GM12878 (cell line): ENCODE measurements at regions not wholly inside any gene's neighbourhood (a gene's known extent, or its start where the extent isn't known, plus 50 kb on each side); places are given as distances from the start of the nearest gene placed in this dataset.

Experiments
- ATAC-seq: fragments of 200-7000 bp; cut with Tn5 transposase; 3 replicates; pipeline ENCODE4 v1.9.1; 2020; ENCODE audit warnings: mild to moderate bottlenecking, moderate library complexity
- BruUV-seq: library from RNA; stranded (reverse); fragments of 400-500 nt; replicated peaks from 2 replicates; lab custom pipeline; 2021; lab: Mats Ljungman, UMichigan
- CTCF ChIA-PET: fragments of 300-600 bp; sonication (Branson Sonifier 250); formaldehyde crosslinking; extraction: SDS; loops from one replicate; lab custom pipeline; 2021; ENCODE audit warnings: inconsistent platforms; lab: Yijun Ruan, JAX
- POLR2A ChIA-PET: fragments of 350-600 bp; formaldehyde crosslinking; extraction: SDS; loops from one replicate; lab custom pipeline; 2021; ENCODE audit warnings: inconsistent platforms; lab: Charles Lee
- RAD21 ChIA-PET: fragments of 300-600 bp; sonication (Branson Sonifier 250); formaldehyde crosslinking; loops from one replicate; lab custom pipeline; 2023; ENCODE audit warnings: antibody characterized with exemption; ENCODE audit not compliant: unreplicated experiment; lab: Charles Lee
- SMC1A ChIA-PET: fragments of 300-600 bp; sonication (Branson Sonifier 250); formaldehyde crosslinking; loops from one replicate; lab custom pipeline; 2023; ENCODE audit not compliant: unreplicated experiment, uncharacterized antibody; lab: Charles Lee
- DNase-seq: peaks from one replicate; pipeline ENCODE4 v3.0.0-alpha.2; 2011; ENCODE audit warnings: low read depth, low spot score
- FAIRE-seq: peaks from 3 replicates; lab custom pipeline; 2011; peaks lifted over from hg19 to GRCh38; lab: Jason Lieb, UNC
- H2AFZ ChIP-seq: 2 replicates; pipeline ENCODE4 v1.6.0; 2011; ENCODE audit warnings: low read depth, low read length, control low read depth; ENCODE audit not compliant: control insufficient read depth
- H3K27ac ChIP-seq: 2 replicates; pipeline ENCODE4 v1.5.1; 2011; ENCODE audit warnings: control low read depth; ENCODE audit not compliant: control insufficient read depth, insufficient read depth
- H3K27me3 ChIP-seq, 2 experiments: replicated peaks in 1 of 2; 2 replicates each; pipeline versions ENCODE4 v1.6.0 to v1.6.1; 2011; ENCODE audit warnings: low read length in 1 of 2; ENCODE audit not compliant: control insufficient read depth in 2 of 2, insufficient read depth in 2 of 2
- H3K36me3 ChIP-seq, 2 experiments: 2 replicates each; pipeline ENCODE4 v1.5.1; 2011; ENCODE audit warnings: low read length in 1 of 2; ENCODE audit not compliant: control insufficient read depth in 2 of 2, insufficient read depth in 2 of 2
- H3K4me1 ChIP-seq: 2 replicates; pipeline ENCODE4 v1.6.1; 2011; ENCODE audit warnings: mild to moderate bottlenecking, low read length, moderate library complexity, mixed read lengths; ENCODE audit not compliant: control insufficient read depth, insufficient read depth
- H3K4me2 ChIP-seq: 2 replicates; pipeline ENCODE4 v1.6.0; 2011; ENCODE audit warnings: control low read depth; ENCODE audit not compliant: control insufficient read depth, insufficient read depth
- H3K4me3 ChIP-seq: fragments of 200-600 bp; sonication (generic); 2 replicates; pipeline ENCODE4 v1.5.1; 2016
- H3K79me2 ChIP-seq: 2 replicates; pipeline ENCODE4 v1.6.0; 2011; ENCODE audit warnings: low read length; ENCODE audit not compliant: control insufficient read depth, insufficient read depth
- H3K9ac ChIP-seq: 2 replicates; pipeline ENCODE4 v1.8.0; 2011; ENCODE audit warnings: low read length, control low read depth, mixed read lengths; ENCODE audit not compliant: control insufficient read depth, insufficient read depth
- H3K9me3 ChIP-seq: replicated peaks from 3 replicates; pipeline ENCODE4 v1.5.1; 2011; ENCODE audit warnings: mild to moderate bottlenecking, low read length; ENCODE audit not compliant: control insufficient read depth, insufficient read depth
- H4K20me1 ChIP-seq: 2 replicates; pipeline ENCODE4 v1.6.0; 2011; ENCODE audit not compliant: control insufficient read depth, insufficient read depth
- CHD1 ChIP-seq: IDR thresholded peaks from 2 replicates; pipeline ENCODE4 v1.6.1; 2012; ENCODE audit warnings: low read depth, low read length, improper control_type of control experiment
- NFIC ChIP-seq: IDR thresholded peaks from 2 replicates; pipeline ENCODE4 v1.6.1; 2012; ENCODE audit warnings: low read depth, mild to moderate bottlenecking, inconsistent platforms, low read length, moderate library complexity
- PAX8 ChIP-seq: fragments of 450-650 bp; IDR thresholded peaks from 2 replicates; pipeline ENCODE4 v1.6.1; 2017; ENCODE audit warnings: mild to moderate bottlenecking, moderate library complexity
- RAD51 ChIP-seq: fragments of 450-650 bp; IDR thresholded peaks from 2 replicates; pipeline ENCODE4 v1.6.1; 2016; ENCODE audit warnings: moderate library complexity, mild to moderate bottlenecking, inconsistent platforms
- WGBS: methylation state at CpG from one replicate; pipeline ENCODE4 v1.1.6; 2016; ENCODE audit warnings: low lambda C conversion rate; ENCODE audit not compliant: insufficient replicate concordance, insufficient coverage; ENCODE audit errors: missing lambda C conversion rate; 5-methylcytosine and 5-hydroxymethylcytosine counted together
- in situ Hi-C: fragments of 300-500 bp; cut with MboI; formaldehyde crosslinking; loops from 9 replicates; pipeline ENCODE4 v1.14.3; 2018; ENCODE audit warnings: mixed read lengths
- intact Hi-C: fragments of 100-400 bp; cut with micrococcal nuclease; formaldehyde crosslinking; loops from one replicate; pipeline ENCODE4 v1.14.2; 2022; ENCODE audit not compliant: unreplicated experiment
- TF ChIP-seq, protein P1 (sequence below): fragments of 450-650 bp; IDR thresholded peaks from 2 replicates; pipeline ENCODE4 v1.6.1; 2017; ENCODE audit warnings: mild to moderate bottlenecking, low read depth, inconsistent platforms; ENCODE audit not compliant: poor library complexity, severe bottlenecking
- TF ChIP-seq, protein P2 (sequence below): fragments of 450-650 bp; IDR thresholded peaks from 2 replicates; pipeline ENCODE4 v1.6.1; 2017; ENCODE audit warnings: low read depth, mild to moderate bottlenecking, moderate library complexity
- TF ChIP-seq, protein P3 (sequence below): IDR thresholded peaks from 2 replicates; pipeline ENCODE4 v1.6.1; 2011; ENCODE audit warnings: borderline replicate concordance, low read depth, mild to moderate bottlenecking, moderate library complexity, low read length; ENCODE audit not compliant: insufficient read depth, poor library complexity, severe bottlenecking

DNA sequence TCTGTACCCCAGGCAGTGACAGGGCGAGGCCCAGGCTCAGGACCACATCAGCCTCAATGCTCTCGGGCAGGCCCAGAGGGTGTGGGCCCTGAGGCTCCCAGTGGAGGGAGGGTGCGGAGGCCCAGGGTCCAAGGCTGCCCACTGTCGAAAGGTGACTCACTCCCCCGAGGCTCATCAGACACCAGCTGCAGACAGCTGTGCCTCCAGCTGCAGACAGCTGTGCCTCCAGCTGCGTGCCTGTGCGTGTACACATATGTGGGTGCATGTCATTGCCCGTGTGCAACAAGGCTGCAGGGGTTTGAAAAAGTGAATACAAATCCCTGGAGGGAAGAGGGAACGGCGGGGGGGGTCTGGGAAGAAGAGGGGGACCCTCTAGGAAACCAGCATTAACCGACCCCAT lies 134.3 kb downstream of the BRD1 start:
- Histone ChIP-seq H3K27me3 (no peaks in the 10 kb centered on the region; a peak in 1 of 4 replicates), H3K4me3 (no peak overlapping the region), H4K20me1 (no peaks in the 10 kb centered on the region), H3K27ac (no peak overlapping the region), H3K79me2 (no peaks in the 10 kb centered on the region), H3K36me3 (no peaks in the 10 kb centered on the region), H2AFZ (no peak overlapping the region), H3K9me3 (no peaks in the 10 kb centered on the region; the same call in 2 of the 3 replicates), H3K4me2 (no peak overlapping the region), H3K4me1 (no peaks in the 10 kb centered on the region), H3K9ac (no peak overlapping the region)
- POLR2A ChIA-PET: no interaction called here
- ATAC-seq (no peak), FAIRE-seq (no peak), DNase-seq (no peak)
- TF ChIP-seq, protein P1, sequence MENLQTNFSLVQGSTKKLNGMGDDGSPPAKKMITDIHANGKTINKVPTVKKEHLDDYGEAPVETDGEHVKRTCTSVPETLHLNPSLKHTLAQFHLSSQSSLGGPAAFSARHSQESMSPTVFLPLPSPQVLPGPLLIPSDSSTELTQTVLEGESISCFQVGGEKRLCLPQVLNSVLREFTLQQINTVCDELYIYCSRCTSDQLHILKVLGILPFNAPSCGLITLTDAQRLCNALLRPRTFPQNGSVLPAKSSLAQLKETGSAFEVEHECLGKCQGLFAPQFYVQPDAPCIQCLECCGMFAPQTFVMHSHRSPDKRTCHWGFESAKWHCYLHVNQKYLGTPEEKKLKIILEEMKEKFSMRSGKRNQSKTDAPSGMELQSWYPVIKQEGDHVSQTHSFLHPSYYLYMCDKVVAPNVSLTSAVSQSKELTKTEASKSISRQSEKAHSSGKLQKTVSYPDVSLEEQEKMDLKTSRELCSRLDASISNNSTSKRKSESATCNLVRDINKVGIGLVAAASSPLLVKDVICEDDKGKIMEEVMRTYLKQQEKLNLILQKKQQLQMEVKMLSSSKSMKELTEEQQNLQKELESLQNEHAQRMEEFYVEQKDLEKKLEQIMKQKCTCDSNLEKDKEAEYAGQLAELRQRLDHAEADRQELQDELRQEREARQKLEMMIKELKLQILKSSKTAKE: no peak
- TF ChIP-seq PAX8: no peak
- no peak for TF ChIP-seq NFIC
- TF ChIP-seq, protein P2, sequence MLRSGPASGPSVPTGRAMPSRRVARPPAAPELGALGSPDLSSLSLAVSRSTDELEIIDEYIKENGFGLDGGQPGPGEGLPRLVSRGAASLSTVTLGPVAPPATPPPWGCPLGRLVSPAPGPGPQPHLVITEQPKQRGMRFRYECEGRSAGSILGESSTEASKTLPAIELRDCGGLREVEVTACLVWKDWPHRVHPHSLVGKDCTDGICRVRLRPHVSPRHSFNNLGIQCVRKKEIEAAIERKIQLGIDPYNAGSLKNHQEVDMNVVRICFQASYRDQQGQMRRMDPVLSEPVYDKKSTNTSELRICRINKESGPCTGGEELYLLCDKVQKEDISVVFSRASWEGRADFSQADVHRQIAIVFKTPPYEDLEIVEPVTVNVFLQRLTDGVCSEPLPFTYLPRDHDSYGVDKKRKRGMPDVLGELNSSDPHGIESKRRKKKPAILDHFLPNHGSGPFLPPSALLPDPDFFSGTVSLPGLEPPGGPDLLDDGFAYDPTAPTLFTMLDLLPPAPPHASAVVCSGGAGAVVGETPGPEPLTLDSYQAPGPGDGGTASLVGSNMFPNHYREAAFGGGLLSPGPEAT: no peak
- no peak for TF ChIP-seq CHD1
- TF ChIP-seq, protein P3, sequence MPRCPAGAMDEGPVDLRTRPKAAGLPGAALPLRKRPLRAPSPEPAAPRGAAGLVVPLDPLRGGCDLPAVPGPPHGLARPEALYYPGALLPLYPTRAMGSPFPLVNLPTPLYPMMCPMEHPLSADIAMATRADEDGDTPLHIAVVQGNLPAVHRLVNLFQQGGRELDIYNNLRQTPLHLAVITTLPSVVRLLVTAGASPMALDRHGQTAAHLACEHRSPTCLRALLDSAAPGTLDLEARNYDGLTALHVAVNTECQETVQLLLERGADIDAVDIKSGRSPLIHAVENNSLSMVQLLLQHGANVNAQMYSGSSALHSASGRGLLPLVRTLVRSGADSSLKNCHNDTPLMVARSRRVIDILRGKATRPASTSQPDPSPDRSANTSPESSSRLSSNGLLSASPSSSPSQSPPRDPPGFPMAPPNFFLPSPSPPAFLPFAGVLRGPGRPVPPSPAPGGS: no peak
- no peak for TF ChIP-seq RAD51
- SMC1A ChIA-PET: no interaction called here
- RAD21 ChIA-PET: no interaction called here
- in situ Hi-C loops: no loop called here
- CTCF ChIA-PET: no interaction called here
- BruUV-seq: no TSS peak
- intact Hi-C loops: no loop called here
- 7% methylated on average over 10 of the region's 11 CpGs for WGBS
